ENCODE measurements at regions not wholly inside any gene's neighbourhood (a gene's known extent, or its start where the extent isn't known, plus 50 kb on each side); places are given as distances from the start of the nearest gene placed in this dataset.

GRCh38 chr4:137448402-137448801 is 83.9 kb downstream of the PCDH18 start:
- no peak for TF ChIP-seq CTCF (IDR thresholded peaks at IDR 0.05)

GRCh38 chr4:137446071-137446470 is 86.2 kb downstream of the PCDH18 start:
- no peak for TF ChIP-seq CTCF (IDR thresholded peaks at IDR 0.05)

- TF ChIP-seq CTCF (IDR thresholded peaks at IDR 0.05): no peak
These were observed 89.1 kb downstream of the PCDH18 start for GRCh38 chr4:137443031-137443800.

GRCh38 chr4:137432446-137433311 is 99.6 kb downstream of the PCDH18 start:
- TF ChIP-seq CTCF (IDR thresholded peaks at IDR 0.05): no peak

- no peak for TF ChIP-seq CTCF (IDR thresholded peaks at IDR 0.05)
These were observed 102.1 kb downstream of the PCDH18 start for GRCh38 chr4:137430171-137430570.

GRCh38 chr4:137427411-137427810 is 104.9 kb downstream of the PCDH18 start:
- no peak for TF ChIP-seq CTCF (IDR thresholded peaks at IDR 0.05)

GRCh38 chr4:137425281-137425680 is 107.0 kb downstream of the PCDH18 start:
- TF ChIP-seq CTCF (IDR thresholded peaks at IDR 0.05): no peak

All from LNCAP (cell line).